SK-MEL-5 (cell line): ENCODE measurements at regions not wholly inside any gene's neighbourhood (a gene's known extent, or its start where the extent isn't known, plus 50 kb on each side); places are given as distances from the start of the nearest gene placed in this dataset.
"Not testable (repeated sequence)": the region's sequence is repeated elsewhere in the genome, so short reads cannot be mapped to it uniquely, and the experiment has no call there.

Experiments
- DNase-seq: peaks from one replicate; pipeline ENCODE4 v3.0.0-alpha.2; 2016; ENCODE audit warnings: low read depth, low spot score
- in situ Hi-C: cut with HindIII; loops from 2 replicates; pipeline ENCODE4 v1.10.0; 2016; ENCODE audit warnings: low sequenced_read_pairs, high pct_unique_total_duplicates, low pct_unique_long_range_greater_than_20kb

DNA sequence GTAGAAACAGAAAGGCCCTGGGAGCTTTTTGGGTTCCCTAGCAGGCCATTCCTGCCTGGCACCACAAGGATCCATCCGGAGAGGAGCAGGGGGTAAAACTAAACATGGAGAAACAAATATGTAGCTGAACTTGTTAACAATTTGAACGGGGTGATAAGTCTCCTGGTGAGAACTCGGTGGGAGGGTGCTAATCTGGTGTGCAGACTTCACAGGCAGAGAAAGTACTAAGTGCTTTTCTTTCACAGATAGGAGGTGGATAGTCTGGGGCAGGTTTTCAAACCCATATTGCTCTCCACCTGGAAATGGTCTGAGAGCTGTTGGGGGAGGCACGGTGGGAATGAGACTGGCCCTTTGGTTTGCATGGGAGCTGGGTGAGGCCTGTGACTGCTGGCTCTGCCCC, 196.3 kb upstream of the FUT9 start:
- in situ Hi-C loops = no loop called here

DNA sequence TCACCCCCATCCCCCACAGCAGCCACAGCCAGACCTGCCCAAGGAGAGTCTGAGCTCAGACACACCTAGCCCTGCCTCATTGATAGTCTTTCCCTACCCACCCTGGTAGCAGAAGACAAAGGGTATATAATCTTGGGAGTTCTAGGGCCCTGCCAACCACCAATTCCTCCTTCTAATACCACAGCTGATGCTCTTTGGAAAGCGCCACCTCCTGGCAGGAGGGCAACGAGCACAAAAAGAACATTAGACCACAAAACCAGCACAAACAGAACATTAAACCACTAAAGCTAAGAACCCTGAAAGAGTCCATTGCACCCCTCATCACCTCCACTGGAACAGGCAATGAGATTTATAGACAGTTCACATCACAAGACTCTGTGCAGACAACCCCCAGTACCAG, 195.8 kb upstream of the FUT9 start:
- peak; percentile 53 for DNase-seq

More for the DNA sequence above, 196.3 kb upstream of the FUT9 start:
- no peak for DNase-seq

GRCh38 chr6:95830859-95831557, 184.8 kb upstream of the FUT9 start:
- DNase-seq = no peak
- in situ Hi-C loops = no loop called here

More for the DNA sequence above, 195.8 kb upstream of the FUT9 start:
- in situ Hi-C loops = no loop called here

GRCh38 chr6:95837890-95838289, 177.9 kb upstream of the FUT9 start:
- no peak for DNase-seq
- in situ Hi-C loops = no loop called here

- no peak for DNase-seq
- in situ Hi-C loops = no loop called here
Observed at GRCh38 chr6:95841560-95841959, 174.2 kb upstream of the FUT9 start.

DNA sequence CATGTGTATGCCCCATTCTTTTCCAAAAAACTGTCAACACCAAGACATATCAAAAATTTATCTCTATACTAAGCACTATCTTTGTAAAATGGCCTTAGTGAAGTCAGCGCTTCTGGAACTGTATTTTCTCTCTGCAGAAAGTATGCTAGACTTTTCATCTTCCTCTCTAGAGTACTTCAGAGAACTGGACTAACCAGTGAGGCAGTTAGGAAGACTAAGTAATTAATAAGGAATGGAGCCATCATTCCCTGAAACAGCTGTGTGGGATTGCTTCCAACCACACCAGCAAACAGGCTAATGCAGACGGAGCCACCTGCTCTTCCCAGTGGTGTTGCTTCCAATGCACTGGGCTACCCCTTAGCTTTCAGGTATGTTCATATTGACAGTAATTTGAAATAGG, 169.1 kb upstream of the FUT9 start:
- in situ Hi-C loops = no loop called here

DNA sequence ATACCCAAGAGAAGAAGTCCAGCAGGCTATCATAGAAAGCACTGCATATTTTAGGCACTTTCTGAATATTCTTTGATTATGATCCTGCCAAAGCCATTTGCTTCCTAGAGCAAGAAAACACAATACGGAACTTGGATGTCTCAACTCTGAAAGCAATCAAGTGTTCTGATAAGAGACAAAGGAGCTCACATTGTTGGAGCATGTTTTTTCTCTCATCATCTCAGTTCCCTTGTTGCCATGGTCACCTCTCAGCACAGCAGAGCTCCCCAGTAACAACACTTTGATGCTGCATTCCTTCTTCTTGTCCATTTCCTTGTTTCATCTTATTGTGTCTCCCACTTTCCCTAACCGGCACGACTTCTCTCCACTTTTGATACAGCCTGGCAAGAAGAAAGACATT, 168.7 kb upstream of the FUT9 start:
- in situ Hi-C loops = no loop called here
- DNase-seq = no peak

More for the DNA sequence above, 169.1 kb upstream of the FUT9 start:
- no peak for DNase-seq

DNA sequence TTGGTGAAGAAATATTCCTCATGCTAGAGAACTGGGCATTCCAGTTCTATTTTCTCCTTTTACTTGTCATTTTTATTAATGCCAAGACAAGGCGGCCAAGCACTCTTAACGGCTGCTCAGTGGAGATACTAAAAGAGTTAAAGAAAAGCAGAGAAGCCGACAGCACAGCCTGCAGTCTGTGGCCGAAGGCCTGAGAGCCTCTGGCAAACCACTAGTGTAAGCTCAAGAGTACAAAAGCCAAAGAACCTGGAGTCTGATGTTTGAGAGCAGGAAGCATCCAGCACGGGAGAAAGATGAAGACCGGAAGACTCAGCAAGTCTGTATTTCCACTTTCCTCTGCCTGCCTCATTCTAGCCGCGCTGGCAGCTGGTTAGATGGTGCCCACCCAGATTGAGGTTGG, 167.1 kb upstream of the FUT9 start:
- no peak for DNase-seq
- in situ Hi-C loops = no loop called here

DNA sequence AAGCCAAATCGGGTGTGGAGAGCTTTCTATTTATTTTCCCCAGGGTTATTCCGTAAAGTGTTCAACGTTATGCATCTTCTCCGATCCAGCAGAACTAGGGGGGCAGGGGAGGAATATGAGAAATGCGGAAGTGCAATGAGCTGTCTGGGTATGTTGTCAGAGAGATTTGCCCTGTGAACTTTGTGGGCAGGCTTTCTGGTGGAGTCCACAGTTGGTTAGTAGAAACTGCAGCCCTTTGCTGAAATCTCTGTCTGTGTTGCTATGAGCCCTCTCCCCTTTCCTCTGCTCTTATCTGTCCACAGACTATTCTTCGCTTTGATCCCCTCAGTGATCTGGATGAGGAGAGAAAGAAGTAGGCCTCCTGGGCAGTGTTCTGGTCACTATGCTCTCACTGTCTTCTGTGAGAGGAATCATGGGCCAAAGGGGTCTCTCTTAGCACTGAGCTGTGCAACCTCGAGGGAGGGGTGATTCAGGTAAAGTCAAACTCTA, 158.9 kb upstream of the FUT9 start:
- in situ Hi-C loops = no loop called here
- DNase-seq = no peak

DNA sequence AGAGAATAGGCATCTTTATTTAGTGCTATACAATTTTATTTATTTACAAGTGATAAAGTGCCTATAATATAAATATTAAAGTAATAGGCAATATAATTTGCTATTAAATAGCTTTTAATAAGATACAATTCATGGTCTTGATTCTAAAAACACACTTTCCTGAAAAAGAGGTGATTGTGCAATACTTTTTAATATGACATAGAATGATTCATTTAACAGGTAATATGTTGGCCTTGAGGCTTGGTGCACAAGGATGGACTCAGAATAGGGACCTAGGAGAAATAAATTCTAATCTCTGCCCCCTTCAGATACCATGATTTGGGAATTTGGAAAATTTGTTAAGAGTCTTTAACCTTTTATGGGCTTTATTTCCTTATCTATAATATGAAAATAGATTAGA, 149.9 kb upstream of the FUT9 start:
- no peak for DNase-seq
- in situ Hi-C loops = no loop called here

DNA sequence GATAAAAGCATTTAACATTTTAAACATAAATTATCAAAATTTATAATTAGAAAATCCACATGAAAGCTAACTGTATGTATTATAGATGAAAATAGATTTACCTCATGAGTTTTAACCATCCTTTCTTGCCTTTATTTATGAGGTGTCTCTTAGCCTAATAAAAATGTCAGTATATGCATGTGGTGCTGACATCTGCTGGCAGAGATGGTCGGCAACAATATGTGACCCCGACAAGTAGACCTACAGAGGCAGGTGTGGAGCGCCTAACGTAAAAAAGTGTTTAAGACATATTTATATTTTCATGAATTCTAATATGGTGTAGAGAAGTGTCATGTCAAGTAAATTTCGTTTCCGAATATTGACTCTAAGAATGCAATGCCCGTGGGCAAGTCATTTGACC, 149.0 kb upstream of the FUT9 start:
- in situ Hi-C loops = no loop called here
- DNase-seq = peak; percentile 53

DNA sequence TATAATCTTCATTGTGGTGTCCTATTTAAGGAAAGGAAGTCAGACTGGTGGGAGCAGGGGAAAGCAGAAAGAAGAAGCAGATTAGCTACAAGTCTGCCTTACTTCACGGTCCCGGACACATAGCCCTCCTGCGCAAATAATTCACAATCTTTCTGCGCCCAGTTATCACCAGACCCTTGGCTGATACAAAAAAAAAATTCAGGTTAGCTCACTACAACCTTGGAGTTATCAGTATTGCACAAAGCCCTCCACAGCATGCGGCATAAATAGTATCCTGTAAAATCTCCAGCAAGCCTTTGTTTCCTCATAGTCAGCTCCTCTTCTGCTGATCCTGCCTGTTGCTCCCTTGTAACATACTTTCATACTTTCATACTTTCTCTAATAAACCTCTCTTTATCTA, 148.6 kb upstream of the FUT9 start:
- in situ Hi-C loops = no loop called here
- no peak for DNase-seq

DNA sequence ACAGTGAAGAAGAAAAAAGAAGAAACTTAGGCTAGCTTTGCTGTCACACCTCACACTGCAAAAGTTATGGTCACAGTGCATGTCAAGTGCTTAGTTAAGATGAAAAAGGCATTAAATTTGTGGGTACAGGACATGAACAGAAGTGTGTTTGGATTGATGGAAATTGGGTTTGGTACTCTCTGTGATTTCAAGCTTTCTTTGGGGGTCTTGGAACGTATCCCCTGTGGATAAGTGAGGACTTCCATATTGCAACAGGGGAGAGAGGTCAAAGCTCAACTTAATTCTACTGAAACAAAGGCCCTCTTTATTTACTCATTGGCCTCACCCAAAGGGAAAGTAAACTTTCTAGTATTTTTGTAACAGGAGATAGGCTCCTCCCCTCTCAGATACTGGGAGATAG, 138.3 kb upstream of the FUT9 start:
- DNase-seq = no peak
- in situ Hi-C loops = no loop called here

- in situ Hi-C loops = no loop called here
- no peak for DNase-seq
Observed at GRCh38 chr6:95879856-95880255, 135.9 kb upstream of the FUT9 start.

GRCh38 chr6:95882371-95882770, 133.4 kb upstream of the FUT9 start:
- in situ Hi-C loops = no loop called here
- no peak for DNase-seq

DNA sequence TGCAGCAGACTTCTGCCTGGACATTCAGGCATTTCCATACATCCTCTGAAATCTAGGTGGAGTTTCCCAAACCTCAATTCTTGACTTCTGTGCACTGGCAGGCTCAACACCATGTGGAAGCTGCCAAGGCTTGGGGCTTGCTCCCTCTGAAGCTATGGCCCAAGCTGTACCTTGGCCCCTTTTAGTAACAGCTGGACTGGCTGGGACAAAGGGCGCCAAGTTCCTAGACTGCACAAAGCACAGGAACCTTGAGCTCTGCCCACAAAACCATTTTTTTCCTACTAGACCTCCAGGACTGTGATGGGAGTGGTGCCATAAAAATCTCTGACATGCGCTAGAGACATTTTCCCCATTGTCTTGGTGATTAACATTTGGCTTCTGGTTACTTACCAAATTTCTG, 127.1 kb upstream of the FUT9 start:
- in situ Hi-C loops = not testable (repeated sequence)

DNA sequence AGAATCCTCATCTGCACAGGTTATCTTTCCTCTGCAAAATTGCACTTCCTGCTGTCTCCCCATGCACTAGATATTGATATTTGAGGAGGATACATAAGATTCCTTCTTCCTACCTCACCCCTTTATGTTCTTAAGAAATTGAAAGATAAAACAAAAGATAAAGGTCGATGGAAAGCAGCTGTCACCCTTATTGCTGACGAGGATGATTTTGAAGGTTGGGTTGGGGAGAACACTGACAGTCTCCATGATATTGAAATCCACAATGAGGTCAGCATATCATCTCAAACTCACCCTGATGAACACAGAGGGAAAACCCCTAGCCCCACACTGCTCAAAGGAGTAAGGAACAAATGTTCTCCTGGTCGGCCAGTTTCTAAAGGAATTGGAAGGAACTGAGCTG, 110.6 kb upstream of the FUT9 start:
- no peak for DNase-seq
- in situ Hi-C loops = no loop called here

More for the DNA sequence above, 127.1 kb upstream of the FUT9 start:
- not testable (repeated sequence) for DNase-seq

DNA sequence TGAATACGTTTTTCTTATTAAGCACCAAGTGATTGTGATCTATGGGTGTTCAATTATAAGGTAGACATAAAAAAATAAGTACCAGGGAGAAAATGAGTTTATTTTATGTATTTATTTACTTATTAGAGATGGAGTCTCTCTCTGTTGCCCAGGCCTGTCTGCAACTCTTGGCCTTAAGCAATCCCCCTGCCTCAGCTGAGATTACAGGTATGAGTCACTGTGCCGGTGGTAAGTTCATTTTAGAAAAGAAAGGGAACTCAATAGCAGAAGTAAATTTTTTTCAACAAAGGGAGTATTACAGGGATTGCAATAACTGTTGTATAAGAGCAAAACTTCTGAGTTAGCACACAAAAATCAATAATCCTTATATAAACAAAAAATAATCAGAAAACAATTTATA, 98.7 kb upstream of the FUT9 start:
- no peak for DNase-seq
- in situ Hi-C loops = no loop called here

DNA sequence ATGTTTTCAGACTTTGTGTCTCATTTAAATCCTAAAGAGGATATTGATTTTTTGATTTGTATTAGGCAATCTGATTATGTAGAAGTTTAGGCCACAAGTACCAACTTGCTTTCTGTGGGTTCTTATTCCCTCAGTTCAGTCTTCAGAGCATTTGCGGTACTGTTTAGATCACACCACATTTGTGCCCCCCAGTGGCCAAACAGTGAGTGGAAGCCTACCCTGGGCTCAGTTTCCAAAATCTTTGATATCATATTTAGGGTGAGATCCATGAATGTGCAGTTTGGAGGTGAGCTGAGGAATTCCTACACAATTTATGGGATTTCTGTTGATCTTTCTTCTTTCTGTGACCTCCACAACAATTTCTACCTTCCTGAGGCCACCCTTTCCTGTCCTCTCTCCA, 92.3 kb upstream of the FUT9 start:
- in situ Hi-C loops = no loop called here

DNA sequence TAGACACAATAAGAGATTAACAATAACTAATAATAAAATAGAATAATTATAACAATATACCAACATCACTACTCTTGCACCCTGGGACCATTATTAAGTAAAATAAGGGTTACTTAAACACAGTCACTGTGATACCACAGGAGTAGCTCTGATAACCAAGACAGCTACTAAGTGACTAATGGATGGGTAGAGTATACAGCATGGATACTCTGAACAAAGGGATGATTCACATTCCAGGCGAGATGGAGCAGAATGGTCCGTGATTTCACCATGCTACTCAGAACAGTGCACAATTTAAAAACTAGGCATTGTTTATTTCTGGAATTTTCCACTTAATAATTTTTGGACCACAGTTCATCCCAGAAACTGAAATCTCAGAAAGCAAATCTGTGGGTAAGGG, 80.0 kb upstream of the FUT9 start:
- DNase-seq = no peak
- in situ Hi-C loops = no loop called here

More for the DNA sequence above, 92.3 kb upstream of the FUT9 start:
- peak; percentile 51 for DNase-seq
